Fibroblast of skin of left biceps (primary cell): ENCODE measurements at regions not wholly inside any gene's neighbourhood (a gene's known extent, or its start where the extent isn't known, plus 50 kb on each side); places are given as distances from the start of the nearest gene placed in this dataset.
"Not testable (repeated sequence)": the region's sequence is repeated elsewhere in the genome, so short reads cannot be mapped to it uniquely, and the experiment has no call there.

Source experiments
- DNase-seq, 2 experiments: peaks; one replicate each; pipeline ENCODE4 v3.0.0-alpha.2; 2013; ENCODE audit warnings: low read depth in 2 of 2

DNA sequence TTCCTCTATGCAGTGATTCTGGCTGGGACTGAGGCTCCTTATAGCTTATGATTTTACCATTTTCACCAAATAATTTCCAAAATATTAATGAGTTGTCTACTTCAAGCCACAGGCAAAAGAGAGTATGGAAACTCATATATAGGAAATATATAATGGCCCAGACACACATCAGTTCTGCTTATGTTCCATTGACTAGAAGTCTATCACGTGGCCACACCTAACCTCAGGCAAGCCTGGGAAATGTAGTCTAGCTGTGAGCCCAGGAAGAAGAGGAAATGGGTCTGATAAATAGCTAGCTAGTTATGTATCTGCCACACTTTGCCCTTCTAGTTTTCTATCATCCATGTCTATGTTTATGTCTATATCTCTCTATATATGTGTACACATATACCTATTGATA is 195.1 kb downstream of the OTOL1 start:
- DNase-seq, result no peak

DNA sequence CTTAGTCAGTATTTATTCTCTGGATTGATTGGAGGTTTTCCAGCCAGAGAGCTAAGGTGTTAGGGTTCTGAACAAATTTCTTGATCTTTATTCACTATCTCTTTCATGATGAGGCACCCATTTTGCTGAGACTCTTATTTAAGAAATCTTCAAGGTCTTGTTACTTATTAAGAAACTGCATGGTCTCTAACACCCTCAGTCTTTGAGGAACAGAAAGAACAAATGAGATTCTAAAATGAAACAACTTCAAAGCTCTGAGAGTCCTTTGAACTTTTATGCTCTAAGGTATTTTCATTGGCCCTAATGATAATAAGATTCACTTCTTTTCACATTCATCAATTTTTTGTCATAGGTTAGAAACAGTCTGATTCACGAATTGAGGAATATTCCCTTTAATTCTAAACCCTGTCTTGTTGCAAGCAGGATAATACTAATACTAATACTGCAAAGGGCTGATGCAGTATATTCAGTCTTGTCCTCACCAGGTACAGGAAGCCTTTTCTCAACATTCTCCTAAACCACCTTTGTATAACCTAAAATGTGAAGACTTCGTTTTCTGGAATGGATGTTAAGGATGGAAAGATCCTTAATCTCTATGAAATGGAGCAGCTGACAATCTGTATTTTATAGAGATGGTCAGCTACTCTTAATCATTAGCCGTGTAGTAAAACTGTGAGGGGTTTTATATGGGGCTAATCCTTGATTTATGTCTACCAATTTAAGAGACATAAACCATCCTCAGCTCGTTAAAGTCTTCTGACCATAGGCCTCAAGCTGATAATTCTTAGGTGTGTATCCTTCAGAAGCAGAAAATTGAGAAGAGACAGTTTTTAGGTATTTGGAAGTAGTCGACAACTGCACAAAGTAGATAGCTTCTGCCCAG is 198.3 kb downstream of the OTOL1 start:
- DNase-seq, result no peak

DNA sequence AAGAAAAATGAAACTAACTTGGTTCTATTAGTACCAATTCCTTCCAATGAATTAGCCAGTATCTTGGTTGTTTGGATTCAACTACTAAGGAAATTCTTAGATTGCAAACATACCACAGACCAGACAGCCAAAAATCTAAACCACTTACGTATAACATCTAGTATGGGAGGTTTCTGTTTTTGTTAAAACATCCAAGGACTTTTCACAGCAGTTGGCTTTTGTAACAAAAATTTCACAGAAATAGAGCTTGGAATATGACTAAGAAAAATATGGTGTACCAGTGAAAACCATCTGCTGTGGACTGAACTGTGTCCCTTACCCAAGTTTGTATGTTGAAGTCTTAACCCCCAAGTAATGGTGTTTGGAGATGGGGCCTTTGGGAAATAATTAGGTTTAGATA is 199.2 kb downstream of the OTOL1 start:
- no peak for DNase-seq

DNA sequence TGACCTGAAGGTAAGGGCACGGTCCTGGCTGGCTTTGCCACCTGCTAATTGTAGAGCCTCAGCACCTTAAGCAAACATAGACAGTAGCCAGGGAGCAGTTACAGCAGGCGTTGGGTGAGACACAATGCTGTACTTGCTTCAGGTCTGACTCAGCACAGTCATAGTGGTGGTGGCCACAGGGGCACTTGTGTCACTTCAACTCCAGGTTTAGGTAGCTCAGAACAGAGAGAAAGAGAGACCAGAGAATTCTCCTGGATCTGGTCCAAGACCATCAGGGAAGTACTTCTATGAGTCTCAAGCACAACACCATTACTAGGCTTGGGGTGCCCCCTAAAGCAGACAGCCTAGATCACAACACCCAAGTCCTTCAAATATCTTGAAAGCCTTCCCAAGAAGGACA is 204.4 kb downstream of the OTOL1 start:
- no peak for DNase-seq

DNA sequence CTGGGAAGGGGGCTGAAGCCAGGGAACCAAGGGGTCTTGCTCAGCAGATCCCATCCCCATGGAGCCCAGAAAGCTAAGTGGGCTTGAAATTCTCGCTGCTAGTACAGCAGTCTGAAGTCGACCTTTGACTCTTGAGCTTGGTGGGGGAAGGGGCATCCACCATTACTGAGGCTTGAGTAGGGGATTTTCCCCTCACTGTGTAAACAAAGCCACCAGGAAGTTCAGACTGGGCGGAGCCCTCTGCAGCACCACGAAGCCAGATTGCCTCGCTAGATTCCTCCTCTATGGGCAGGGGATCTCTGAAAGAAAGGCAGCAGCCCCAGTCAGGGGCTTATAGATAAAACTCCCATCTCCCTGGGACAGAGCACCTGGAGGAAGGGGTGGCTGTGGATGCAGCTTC is 210.6 kb downstream of the OTOL1 start:
- DNase-seq, result not testable (repeated sequence)

DNA sequence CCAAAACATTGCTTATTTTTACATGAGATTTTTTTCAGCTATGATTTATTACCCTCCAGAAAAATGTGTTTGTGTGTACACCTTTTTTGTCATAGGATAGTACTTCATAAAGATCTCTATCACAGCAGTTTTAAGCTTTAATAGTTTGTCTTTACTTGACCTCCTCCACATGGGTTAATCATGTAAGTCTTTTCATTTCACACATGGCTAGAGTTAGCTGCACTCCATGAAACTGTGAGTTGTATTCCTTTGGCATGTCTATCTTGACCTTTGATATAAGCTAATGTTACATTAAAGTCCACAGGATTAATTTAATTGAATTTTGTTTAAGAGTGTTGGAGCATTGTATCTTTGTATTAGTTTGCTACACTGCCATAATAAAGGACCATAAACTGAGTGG is 217.1 kb downstream of the OTOL1 start:
- no peak for DNase-seq

- DNase-seq, result no peak
Observed at GRCh38 chr3:161731968-161732367, 235.4 kb downstream of the OTOL1 start.

DNA sequence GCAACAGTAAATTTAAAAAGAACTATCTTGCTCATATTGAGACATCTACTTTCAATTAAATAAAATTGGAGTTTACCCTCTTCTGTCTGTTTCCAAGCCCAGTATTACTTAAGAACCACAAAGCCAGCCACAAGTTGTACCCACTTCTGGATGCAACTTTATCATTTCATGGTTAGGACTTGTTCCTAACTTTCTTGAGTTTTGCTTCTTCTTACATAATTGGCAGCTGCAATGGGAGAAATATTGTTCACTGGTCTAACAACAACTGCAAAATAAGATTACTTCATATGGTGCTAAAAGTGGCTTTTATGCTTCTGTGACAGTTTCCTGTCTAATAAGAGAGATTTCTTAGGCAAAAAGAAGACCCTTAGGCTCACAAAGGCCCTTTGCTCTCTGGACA is 240.6 kb downstream of the OTOL1 start:
- DNase-seq, result no peak

GRCh38 chr3:161740421-161740820 is 243.8 kb downstream of the OTOL1 start:
- DNase-seq, result no peak

DNA sequence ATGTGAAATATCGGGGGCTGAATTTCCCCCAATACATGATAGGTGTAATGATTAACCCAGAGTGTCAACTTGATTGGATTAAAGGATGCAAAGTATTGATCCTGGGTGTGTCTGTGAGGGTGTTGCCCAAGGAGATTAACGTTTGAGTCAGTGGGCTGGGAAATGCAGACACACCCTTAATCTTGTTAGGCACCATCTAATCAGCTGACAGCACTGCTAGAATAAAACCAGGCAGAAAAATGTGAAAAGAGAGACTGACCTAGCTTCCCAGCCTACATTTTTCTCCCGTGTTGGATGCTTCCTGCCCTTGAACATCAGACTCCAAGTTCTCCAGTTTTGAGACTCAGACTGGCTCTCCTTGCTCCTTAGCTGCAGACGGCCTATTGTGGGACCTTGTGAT is 247.8 kb downstream of the OTOL1 start:
- no peak for DNase-seq

DNA sequence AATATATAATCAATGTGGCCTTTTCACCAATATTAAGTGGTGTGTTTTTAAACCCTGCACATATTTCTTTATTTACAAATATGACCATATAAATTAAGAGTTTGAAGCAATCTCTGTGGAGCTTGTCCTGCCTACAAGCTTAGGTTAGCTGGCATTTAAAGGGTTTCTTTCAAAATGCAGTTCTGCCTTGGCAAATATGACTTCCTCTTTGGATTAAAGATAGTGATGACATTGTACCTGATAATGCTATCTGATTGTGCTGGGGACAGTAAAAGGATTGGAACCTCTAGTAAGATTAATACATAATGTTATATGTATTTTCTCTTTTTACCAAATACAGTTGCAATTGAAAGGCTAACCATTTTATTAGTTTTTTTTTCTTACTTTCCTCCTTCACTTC is 249.1 kb downstream of the OTOL1 start:
- no peak for DNase-seq

DNA sequence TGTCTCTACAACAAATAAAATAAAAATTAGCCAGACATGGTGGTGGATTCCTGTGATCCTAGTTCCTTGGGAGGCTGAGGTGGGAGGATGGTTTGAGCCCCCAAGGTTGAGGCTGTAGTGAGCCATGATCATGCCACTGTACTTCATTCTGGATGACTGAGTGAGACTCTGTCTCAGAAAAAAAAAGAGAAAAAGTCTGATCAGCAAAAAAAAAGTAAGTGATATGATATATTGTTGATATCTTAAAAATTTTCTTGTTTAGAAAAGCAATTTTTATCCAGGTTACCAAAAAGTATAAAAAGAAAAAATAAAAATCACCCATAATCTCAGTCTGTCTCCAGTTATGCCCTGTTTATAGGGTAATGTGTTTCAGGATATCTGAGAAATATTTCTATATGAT is 251.4 kb downstream of the OTOL1 start:
- no peak for DNase-seq

DNA sequence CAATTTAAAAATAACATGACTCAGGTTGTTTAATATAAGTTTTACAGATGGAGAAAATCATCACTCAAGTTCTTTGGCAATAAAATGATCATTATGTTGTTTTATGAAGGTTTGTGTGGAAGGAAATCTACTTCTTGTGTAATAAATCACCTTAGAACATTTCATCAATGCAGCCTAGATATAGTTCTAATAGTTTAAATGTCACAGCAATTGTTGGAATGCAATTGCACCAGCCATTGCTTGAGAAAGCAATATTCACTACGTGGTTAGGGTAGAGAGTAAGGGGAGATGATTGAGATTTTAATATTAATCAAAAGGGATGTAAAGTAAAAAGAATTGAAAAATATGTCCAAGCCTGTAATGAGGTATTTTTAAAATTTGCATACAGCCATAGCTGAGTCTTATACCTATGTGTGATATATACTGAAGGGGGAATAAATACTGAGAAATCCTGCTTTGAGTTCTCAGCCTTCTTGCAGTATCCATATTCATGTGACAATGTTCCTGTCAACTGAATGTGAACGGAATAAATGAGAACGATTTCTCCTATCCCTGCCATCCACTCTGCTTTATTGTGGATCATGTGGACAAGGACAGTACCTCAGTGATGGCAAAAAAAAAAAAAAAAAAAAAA is 257.9 kb downstream of the OTOL1 start:
- no peak for DNase-seq

- DNase-seq, result no peak
Observed at GRCh38 chr3:161759444-161759843, 262.8 kb downstream of the OTOL1 start.

DNA sequence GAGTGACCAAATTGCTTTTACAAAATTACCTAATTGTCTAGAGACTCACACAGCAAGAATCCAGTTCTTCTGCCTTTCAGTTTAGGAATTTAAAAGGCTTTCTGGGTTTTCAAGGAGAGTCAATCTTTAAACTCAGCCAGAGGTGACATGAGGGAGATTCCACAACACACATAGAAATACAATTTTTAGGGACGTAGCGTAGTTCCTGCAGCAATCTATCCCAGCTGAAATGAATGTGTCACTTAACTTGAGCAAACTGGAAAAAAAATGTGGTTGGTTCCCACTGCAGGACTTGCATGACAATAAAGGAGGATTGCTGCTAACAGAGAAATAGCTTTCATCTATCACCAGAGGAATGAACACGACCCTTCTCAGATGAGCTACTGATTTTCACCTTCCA is 269.7 kb downstream of the OTOL1 start:
- DNase-seq, result no peak

DNA sequence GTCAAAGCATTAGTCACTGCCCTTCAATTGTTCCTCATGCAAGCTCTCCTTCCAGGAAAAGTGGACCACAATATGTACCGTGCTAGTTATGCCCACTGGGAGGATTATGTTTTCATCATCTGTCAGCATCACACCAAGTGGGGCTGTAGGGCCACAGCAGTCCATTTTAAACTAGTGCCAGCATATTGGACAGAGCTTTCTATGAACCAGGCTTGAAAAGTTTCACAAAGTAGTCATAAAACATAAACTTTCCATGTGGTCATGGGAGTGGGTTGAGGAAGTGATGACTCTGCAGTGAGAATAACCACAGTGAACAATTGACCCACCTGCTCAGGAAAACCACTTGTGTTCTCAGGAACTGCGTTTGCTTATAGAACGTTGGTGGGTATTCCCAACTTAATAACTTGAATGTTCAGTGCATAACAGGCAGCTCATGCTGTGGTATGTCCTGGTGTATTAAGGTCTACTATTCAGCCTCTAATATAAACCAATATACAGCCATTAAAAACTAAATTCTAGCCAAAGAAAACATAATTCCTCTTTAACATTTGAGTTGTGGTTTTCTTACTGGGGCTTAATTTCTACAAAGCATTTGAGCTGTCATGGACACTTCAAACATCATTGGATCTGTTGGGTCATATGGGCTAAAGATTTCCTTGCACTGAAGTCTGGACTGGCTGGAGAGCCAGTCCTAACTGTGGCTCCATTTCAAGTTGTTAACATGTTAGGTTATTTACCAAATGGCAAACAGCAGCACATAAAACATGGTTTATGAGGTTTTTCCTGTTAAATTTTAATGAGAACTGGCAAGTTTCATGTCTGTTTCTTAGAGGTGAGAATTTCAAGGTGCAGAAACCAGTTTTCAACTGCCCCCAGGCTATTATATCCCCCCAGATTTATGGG is 274.1 kb downstream of the OTOL1 start:
- DNase-seq, result no peak

- no peak for DNase-seq
Observed at GRCh38 chr3:161781381-161781780, 284.8 kb downstream of the OTOL1 start.

GRCh38 chr3:161793194-161793930 is 296.8 kb downstream of the OTOL1 start:
- no peak for DNase-seq

- DNase-seq, result no peak
Observed at GRCh38 chr3:161794551-161794950, 297.9 kb downstream of the OTOL1 start.

GRCh38 chr3:161796312-161796711 is 299.7 kb downstream of the OTOL1 start:
- no peak for DNase-seq

DNA sequence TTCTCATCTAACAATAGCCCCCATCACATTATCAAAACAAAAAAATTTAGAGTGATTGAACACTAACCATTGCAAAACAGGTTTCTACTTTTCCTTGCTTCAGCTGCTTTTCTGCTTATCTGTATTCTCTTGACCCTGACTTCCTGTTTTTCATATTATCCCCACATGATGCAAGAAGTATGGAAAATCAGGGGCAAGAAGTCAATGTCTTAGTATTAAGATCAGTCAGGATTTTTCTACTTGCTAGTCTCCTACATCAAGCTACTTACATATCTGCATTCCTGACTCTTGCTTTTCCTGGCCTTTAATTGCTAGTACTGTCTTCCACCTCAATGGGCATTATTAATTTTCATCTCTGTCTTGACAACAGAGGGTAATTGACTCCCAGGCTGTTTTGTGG is 300.2 kb downstream of the OTOL1 start:
- no peak for DNase-seq

GRCh38 chr3:161798016-161798415 is 301.4 kb downstream of the OTOL1 start:
- DNase-seq, result no peak
